Kidney epithelial cell (primary cell): ENCODE measurements at regions not wholly inside any gene's neighbourhood (a gene's known extent, or its start where the extent isn't known, plus 50 kb on each side); places are given as distances from the start of the nearest gene placed in this dataset.
"Not testable (repeated sequence)": the region's sequence is repeated elsewhere in the genome, so short reads cannot be mapped to it uniquely, and the experiment has no call there.

Experiments used
- DNase-seq: peaks from one replicate; pipeline ENCODE4 v3.0.0-alpha.2; 2010; ENCODE audit warnings: low read depth
- H3K27me3 ChIP-seq: 2 replicates; pipeline ENCODE4 v1.6.0; 2011; ENCODE audit warnings: low read length; ENCODE audit not compliant: control insufficient read depth, insufficient read depth
- H3K36me3 ChIP-seq: 2 replicates; pipeline ENCODE4 v1.5.1; 2011; ENCODE audit warnings: low read length; ENCODE audit not compliant: control insufficient read depth, insufficient read depth
- H3K4me3 ChIP-seq: 2 replicates; pipeline ENCODE4 v1.5.1; 2011; ENCODE audit warnings: low read depth, mild to moderate bottlenecking, control low read depth, low read length
- CTCF ChIP-seq: IDR thresholded peaks from 2 replicates; pipeline ENCODE4 v1.5.1; 2011; ENCODE audit warnings: mild to moderate bottlenecking, moderate library complexity, low read length, control low read depth, inconsistent platforms; ENCODE audit not compliant: insufficient read depth, poor library complexity, severe bottlenecking

GRCh38 chr11:3443700-3444419, 64.9 kb upstream of the ZNF195 start:
- DNase-seq, H3K36me3 ChIP-seq, H3K27me3 ChIP-seq, H3K4me3 ChIP-seq: not testable (repeated sequence)

GRCh38 chr11:3437441-3437840, 58.5 kb upstream of the ZNF195 start:
- H3K27me3 ChIP-seq, H3K4me3 ChIP-seq, DNase-seq, H3K36me3 ChIP-seq: not testable (repeated sequence)

GRCh38 chr11:3434976-3435375, 56.0 kb upstream of the ZNF195 start:
- no peak for DNase-seq
- TF ChIP-seq CTCF = no peak
- H3K4me3 ChIP-seq = no peak overlapping the region
- H3K36me3 ChIP-seq = no peaks in the 10 kb centered on the region
- no peaks in the 10 kb centered on the region for H3K27me3 ChIP-seq

- H3K27me3 ChIP-seq, H3K4me3 ChIP-seq, H3K36me3 ChIP-seq, DNase-seq: not testable (repeated sequence)
Measured at GRCh38 chr11:3429191-3429590, 50.2 kb upstream of the ZNF195 start.
